Osteoblast (primary cell): ENCODE measurements at regions not wholly inside any gene's neighbourhood (a gene's known extent, or its start where the extent isn't known, plus 50 kb on each side); places are given as distances from the start of the nearest gene placed in this dataset.
A peak's percentile ranks its signal among the peaks of the same experiment; 100 is the strongest.
"Not testable (repeated sequence)": the region's sequence is repeated elsewhere in the genome, so short reads cannot be mapped to it uniquely, and the experiment has no call there.

Source experiments
- DNase-seq: peaks from one replicate; pipeline ENCODE4 v3.0.0; 2011; ENCODE audit warnings: low spot score, mixed read lengths; ENCODE audit not compliant: insufficient read length; ENCODE audit errors: missing footprints
- H2AFZ ChIP-seq: 2 replicates; pipeline ENCODE4 v1.6.0; 2011; ENCODE audit warnings: mild to moderate bottlenecking, low read length
- H3K27ac ChIP-seq: 2 replicates; pipeline ENCODE4 v1.5.1; 2011; ENCODE audit warnings: mild to moderate bottlenecking, low read depth, low read length, moderate library complexity
- H3K27me3 ChIP-seq: 2 replicates; pipeline ENCODE4 v1.6.0; 2012; ENCODE audit warnings: mild to moderate bottlenecking, control low read depth, inconsistent platforms, low read length, moderate library complexity; ENCODE audit not compliant: insufficient read depth
- H3K36me3 ChIP-seq: 2 replicates; pipeline ENCODE4 v1.5.1; 2011; ENCODE audit warnings: mild to moderate bottlenecking, low read length, control low read depth, moderate library complexity; ENCODE audit not compliant: insufficient read depth
- H3K4me1 ChIP-seq: 2 replicates; pipeline ENCODE4 v1.5.1; 2011; ENCODE audit warnings: mild to moderate bottlenecking, low read length, control low read depth, moderate library complexity; ENCODE audit not compliant: insufficient read depth
- H3K4me2 ChIP-seq: 2 replicates; pipeline ENCODE4 v1.6.0; 2011; ENCODE audit warnings: mild to moderate bottlenecking, low read length; ENCODE audit not compliant: insufficient read depth
- H3K4me3 ChIP-seq: fragments of 200-600 bp; sonication (generic); 3 replicates; pipeline ENCODE4 v1.5.1; 2012; ENCODE audit warnings: mild to moderate bottlenecking, low read length, inconsistent platforms; ENCODE audit not compliant: insufficient read depth
- H3K79me2 ChIP-seq: 2 replicates; pipeline ENCODE4 v1.6.0; 2012; ENCODE audit warnings: mild to moderate bottlenecking, low read length, control low read depth, inconsistent platforms; ENCODE audit not compliant: insufficient read depth
- H3K9me3 ChIP-seq: 2 replicates; pipeline ENCODE4 v1.5.1; 2011; ENCODE audit warnings: low read depth, low read length, control low read depth
- H4K20me1 ChIP-seq: 2 replicates; pipeline ENCODE4 v1.6.0; 2012; ENCODE audit warnings: mild to moderate bottlenecking, low read length, control low read depth; ENCODE audit not compliant: insufficient read depth
- TF ChIP-seq, protein P1 (sequence below): IDR thresholded peaks from 2 replicates; pipeline ENCODE4 v1.5.1; 2011; ENCODE audit warnings: mild to moderate bottlenecking, low read depth, low read length, moderate library complexity; ENCODE audit errors: extremely low read depth

- H3K79me2 ChIP-seq = no peaks in the 10 kb centered on the region
- TF ChIP-seq, protein P1, sequence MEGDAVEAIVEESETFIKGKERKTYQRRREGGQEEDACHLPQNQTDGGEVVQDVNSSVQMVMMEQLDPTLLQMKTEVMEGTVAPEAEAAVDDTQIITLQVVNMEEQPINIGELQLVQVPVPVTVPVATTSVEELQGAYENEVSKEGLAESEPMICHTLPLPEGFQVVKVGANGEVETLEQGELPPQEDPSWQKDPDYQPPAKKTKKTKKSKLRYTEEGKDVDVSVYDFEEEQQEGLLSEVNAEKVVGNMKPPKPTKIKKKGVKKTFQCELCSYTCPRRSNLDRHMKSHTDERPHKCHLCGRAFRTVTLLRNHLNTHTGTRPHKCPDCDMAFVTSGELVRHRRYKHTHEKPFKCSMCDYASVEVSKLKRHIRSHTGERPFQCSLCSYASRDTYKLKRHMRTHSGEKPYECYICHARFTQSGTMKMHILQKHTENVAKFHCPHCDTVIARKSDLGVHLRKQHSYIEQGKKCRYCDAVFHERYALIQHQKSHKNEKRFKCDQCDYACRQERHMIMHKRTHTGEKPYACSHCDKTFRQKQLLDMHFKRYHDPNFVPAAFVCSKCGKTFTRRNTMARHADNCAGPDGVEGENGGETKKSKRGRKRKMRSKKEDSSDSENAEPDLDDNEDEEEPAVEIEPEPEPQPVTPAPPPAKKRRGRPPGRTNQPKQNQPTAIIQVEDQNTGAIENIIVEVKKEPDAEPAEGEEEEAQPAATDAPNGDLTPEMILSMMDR = no peak
- no peaks in the 10 kb centered on the region for H3K36me3 ChIP-seq
- no peak overlapping the region for H3K4me3 ChIP-seq
- H3K27ac ChIP-seq = peak overlapping the region; percentile 37
- H3K9me3 ChIP-seq = no peaks in the 10 kb centered on the region
- DNase-seq = peak; percentile 84
- H3K4me2 ChIP-seq = no peak overlapping the region
- no peaks in the 10 kb centered on the region for H3K27me3 ChIP-seq
- no peak overlapping the region for H2AFZ ChIP-seq
- H4K20me1 ChIP-seq = no peaks in the 10 kb centered on the region
- peaks cover 18% of the 10 kb centered on the region for H3K4me1 ChIP-seq
These were observed 101.6 kb upstream of the ANKRD28 start for GRCh38 chr3:15899388-15899787.

GRCh38 chr3:15903164-15903563 lies 105.4 kb upstream of the ANKRD28 start:
- Histone ChIP-seq H3K36me3 (no peaks in the 10 kb centered on the region), H3K4me1 (peaks cover 17% of the 10 kb centered on the region), H3K79me2 (no peaks in the 10 kb centered on the region), H3K27me3 (no peaks in the 10 kb centered on the region), H3K27ac (peak overlapping the region; percentile 62), H3K4me3 (no peak overlapping the region), H3K4me2 (no peak overlapping the region), H4K20me1 (no peaks in the 10 kb centered on the region), H2AFZ (peak overlapping the region; percentile 5), H3K9me3 (no peaks in the 10 kb centered on the region)
- TF ChIP-seq, protein P1 = no peak
- DNase-seq = peak; percentile 63

GRCh38 chr3:15903759-15904720 lies 106.3 kb upstream of the ANKRD28 start:
- peak overlapping the region; percentile 39 for H2AFZ ChIP-seq
- no peaks in the 10 kb centered on the region for H3K9me3 ChIP-seq
- H3K79me2 ChIP-seq = no peaks in the 10 kb centered on the region
- H3K36me3 ChIP-seq = no peaks in the 10 kb centered on the region
- TF ChIP-seq, protein P1 = no peak
- H3K27me3 ChIP-seq = no peaks in the 10 kb centered on the region
- H3K4me2 ChIP-seq = no peak overlapping the region
- peaks cover 15% of the 10 kb centered on the region for H3K4me1 ChIP-seq
- DNase-seq = no peak
- no peak overlapping the region for H3K4me3 ChIP-seq
- H3K27ac ChIP-seq = peak overlapping the region; percentile 62
- no peaks in the 10 kb centered on the region for H4K20me1 ChIP-seq

DNA sequence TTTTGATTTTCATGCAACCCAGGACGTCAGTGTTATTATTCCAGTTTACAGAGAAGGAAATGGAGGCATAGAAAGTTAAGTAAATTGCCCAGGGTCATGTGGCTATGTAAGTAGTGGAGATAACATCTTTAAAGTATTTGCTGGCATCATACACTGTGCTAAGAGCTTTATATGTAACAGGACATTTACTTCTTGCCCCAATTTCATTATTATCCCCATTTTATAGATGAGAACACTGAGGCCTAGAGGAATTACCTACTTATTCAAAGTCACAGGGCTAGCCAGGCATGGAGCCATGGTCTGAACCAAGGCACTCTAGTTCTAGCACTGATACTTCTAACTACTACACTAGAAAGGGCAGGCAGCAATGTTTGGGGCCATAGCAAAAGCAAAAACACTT lies 107.3 kb upstream of the ANKRD28 start:
- Histone ChIP-seq H2AFZ (no peak overlapping the region), H3K9me3 (no peaks in the 10 kb centered on the region), H3K4me1 (peaks cover 9% of the 10 kb centered on the region), H3K4me3 (no peak overlapping the region), H4K20me1 (no peaks in the 10 kb centered on the region), H3K4me2 (no peak overlapping the region), H3K79me2 (no peaks in the 10 kb centered on the region), H3K36me3 (no peaks in the 10 kb centered on the region), H3K27ac (no peak overlapping the region), H3K27me3 (no peaks in the 10 kb centered on the region)
- TF ChIP-seq, protein P1 = no peak
- no peak for DNase-seq

GRCh38 chr3:15907403-15907802 lies 109.6 kb upstream of the ANKRD28 start:
- not testable (repeated sequence) for DNase-seq, H3K27ac ChIP-seq, H3K36me3 ChIP-seq, H3K4me2 ChIP-seq, H3K4me3 ChIP-seq, H2AFZ ChIP-seq, H3K79me2 ChIP-seq, H4K20me1 ChIP-seq, H3K9me3 ChIP-seq, H3K27me3 ChIP-seq, H3K4me1 ChIP-seq
